Skeletal muscle satellite cell (primary cell): ENCODE measurements at regions not wholly inside any gene's neighbourhood (a gene's known extent, or its start where the extent isn't known, plus 50 kb on each side); places are given as distances from the start of the nearest gene placed in this dataset.

Experiments used
- H3K27me3 ChIP-seq: 2 replicates; pipeline ENCODE4 v1.7.0; 2013; ENCODE audit warnings: low read length; ENCODE audit not compliant: control insufficient read depth, insufficient read depth
- H3K36me3 ChIP-seq: 2 replicates; pipeline ENCODE4 v1.7.0; 2013; ENCODE audit warnings: mild to moderate bottlenecking, control low read depth, low read length; ENCODE audit not compliant: insufficient read depth
- H3K4me1 ChIP-seq: 2 replicates; pipeline ENCODE4 v1.7.0; 2013; ENCODE audit warnings: low read length; ENCODE audit not compliant: control insufficient read depth, insufficient read depth
- H3K4me2 ChIP-seq: 2 replicates; pipeline ENCODE4 v1.7.0; 2013; ENCODE audit warnings: mild to moderate bottlenecking, low read length
- H3K4me3 ChIP-seq: 2 replicates; pipeline ENCODE4 v1.7.0; 2013; ENCODE audit warnings: low read length
- H3K9ac ChIP-seq: 2 replicates; pipeline ENCODE4 v1.7.0; 2013; ENCODE audit warnings: mild to moderate bottlenecking, low read depth, low read length, moderate library complexity
- H3K9me3 ChIP-seq: replicated peaks from 2 replicates; pipeline ENCODE4 v1.7.0; 2013; ENCODE audit warnings: mild to moderate bottlenecking, control low read depth, low read length

DNA sequence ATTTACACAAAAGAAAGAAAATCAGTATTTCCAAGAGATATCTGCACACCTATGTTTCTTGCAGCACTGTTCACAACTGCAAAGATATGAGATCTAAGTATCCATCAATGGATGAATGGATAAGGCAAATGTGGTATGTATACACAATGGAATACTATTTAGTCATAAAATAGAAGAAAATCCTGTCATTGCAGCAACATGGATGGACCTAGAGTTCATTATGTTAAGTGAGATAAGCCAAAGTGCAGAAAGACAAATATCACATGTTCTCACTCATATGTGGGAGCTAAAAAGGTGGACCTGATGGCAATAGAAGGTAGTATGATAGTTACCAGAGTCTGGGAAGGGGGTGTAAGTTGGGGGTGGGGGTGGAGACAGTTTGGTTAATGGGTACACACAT is 1171.6 kb downstream of the SORCS1 start:
- Histone ChIP-seq H3K9me3 (peaks cover 16% of the 10 kb centered on the region), H3K4me2 (no peak overlapping the region), H3K4me3 (no peak overlapping the region), H3K9ac (no peak overlapping the region), H3K27me3 (no peaks in the 10 kb centered on the region), H3K36me3 (no peaks in the 10 kb centered on the region), H3K4me1 (no peaks in the 10 kb centered on the region)

DNA sequence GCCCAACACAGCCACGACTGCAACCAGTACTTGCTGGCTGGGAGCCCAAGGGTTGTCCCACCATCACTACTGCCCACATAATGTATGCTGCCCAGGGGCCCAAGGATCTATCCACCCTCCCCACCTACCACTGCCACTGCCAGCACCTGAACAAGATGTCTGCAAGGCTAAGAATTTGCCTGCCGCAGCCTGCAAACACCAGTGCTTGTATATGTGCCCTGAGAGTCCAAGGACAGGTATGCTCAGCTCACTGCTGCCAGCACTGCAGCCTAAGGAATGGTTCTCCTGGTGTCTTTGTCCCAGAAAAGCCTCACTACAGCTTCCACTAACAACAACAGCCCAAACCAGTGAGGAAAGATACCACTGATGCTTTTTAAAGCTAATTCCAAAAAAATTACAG is 1174.0 kb downstream of the SORCS1 start:
- Histone ChIP-seq H3K27me3 (no peaks in the 10 kb centered on the region), H3K36me3 (no peaks in the 10 kb centered on the region), H3K4me2 (no peak overlapping the region), H3K9ac (no peak overlapping the region), H3K9me3 (peaks cover 13% of the 10 kb centered on the region), H3K4me1 (no peaks in the 10 kb centered on the region), H3K4me3 (no peak overlapping the region)

DNA sequence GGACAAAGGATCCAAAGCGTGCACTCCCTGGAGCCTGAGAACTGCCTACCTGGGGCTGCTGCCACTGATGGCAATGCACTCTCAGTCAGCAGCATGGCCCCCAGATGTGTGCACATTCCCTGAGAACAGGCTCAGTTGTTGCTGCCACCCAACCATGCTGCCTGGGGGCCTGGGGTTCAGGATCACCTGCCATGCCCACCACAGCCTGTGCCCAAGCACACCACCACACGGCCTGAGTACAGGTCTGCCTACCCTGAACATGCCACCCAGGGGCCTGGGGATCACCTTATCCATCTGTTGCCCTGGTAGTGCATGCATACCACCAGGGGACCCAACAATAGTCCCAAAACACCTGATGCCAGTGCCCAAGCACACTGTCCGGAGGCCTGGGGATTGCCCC is 1174.5 kb downstream of the SORCS1 start:
- H3K4me1 ChIP-seq = no peaks in the 10 kb centered on the region
- H3K36me3 ChIP-seq = no peaks in the 10 kb centered on the region
- no peaks in the 10 kb centered on the region for H3K27me3 ChIP-seq
- no peak overlapping the region for H3K9ac ChIP-seq
- peaks cover 13% of the 10 kb centered on the region for H3K9me3 ChIP-seq
- H3K4me2 ChIP-seq = no peak overlapping the region
- H3K4me3 ChIP-seq = no peak overlapping the region

DNA sequence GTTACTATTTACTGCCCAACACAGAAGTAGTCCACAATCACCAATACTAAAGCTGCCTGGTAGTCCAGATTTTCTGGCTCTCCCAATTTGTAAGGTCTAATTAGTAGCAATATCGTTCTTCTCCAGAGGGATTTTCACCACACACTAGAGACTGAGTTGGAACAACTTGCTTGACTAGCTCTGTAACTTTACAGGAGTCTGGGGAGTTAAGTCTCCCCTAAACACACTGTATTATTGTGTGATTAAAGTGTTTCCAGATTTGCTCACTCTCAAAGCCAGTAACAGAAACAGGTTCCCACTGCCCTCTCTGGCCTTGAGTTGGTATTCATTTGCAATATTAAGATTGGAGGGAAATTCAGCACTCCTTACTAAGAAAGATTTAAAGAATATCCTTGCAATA is 1175.7 kb downstream of the SORCS1 start:
- Histone ChIP-seq H3K27me3 (no peaks in the 10 kb centered on the region), H3K9ac (no peak overlapping the region), H3K36me3 (no peaks in the 10 kb centered on the region), H3K4me1 (no peaks in the 10 kb centered on the region), H3K4me2 (no peak overlapping the region), H3K4me3 (no peak overlapping the region), H3K9me3 (peaks cover 13% of the 10 kb centered on the region)

DNA sequence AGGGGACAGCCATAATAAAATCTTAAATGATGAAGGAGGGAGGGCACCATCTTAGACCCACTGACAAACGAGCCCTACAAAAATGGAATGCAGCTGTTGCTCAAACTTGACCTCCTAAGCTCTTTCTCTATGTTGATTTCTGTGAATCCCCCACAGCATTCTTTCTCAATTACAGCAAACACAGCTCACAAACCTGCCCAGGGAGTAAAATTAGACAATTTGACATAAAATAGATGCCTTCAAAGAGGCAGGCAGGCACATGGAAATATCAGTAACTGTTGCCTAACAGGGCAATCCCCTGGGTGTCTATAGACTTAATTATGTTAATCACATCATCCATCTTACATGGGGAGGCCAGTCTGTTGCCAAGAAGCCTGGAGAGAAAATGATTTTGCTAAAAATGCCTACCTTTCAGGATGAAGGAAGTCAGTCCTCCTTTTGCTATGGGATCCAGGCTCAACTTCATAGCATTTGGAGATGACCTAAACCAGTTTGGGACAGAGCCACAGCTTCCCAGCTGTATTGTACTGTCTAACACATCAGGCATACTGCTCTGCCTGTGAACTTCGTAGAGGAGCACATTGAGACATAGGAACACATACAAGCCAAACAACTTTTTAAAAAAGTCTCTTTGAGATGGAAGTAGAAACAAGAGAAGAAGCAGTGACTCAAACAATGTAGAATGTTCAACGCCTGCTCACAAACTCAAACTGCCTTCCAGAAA is 1177.4 kb downstream of the SORCS1 start:
- Histone ChIP-seq H3K9ac (no peak overlapping the region), H3K4me1 (no peaks in the 10 kb centered on the region), H3K36me3 (no peaks in the 10 kb centered on the region), H3K9me3 (peaks cover 13% of the 10 kb centered on the region), H3K4me2 (no peak overlapping the region), H3K27me3 (no peaks in the 10 kb centered on the region), H3K4me3 (no peak overlapping the region)

DNA sequence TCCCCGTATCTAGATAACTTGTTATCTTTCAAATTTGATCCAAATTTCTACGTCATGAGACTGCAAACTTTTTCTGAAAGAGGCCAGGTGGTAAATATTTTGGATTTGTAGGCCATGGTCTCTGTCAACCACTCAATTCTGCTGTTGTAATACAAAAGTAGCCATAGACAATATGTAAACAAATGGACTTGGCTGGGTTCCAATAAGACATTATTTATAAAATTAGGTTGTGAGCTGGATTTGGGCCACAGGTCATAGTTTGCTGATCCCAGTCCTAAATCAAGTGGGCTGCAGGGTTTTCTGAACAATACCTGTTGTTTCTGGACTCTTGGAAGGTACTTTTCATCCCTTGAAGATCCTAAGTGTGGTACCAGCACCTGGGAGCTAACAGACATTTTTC is 1178.0 kb downstream of the SORCS1 start:
- peaks cover 13% of the 10 kb centered on the region for H3K9me3 ChIP-seq
- no peaks in the 10 kb centered on the region for H3K36me3 ChIP-seq
- no peaks in the 10 kb centered on the region for H3K27me3 ChIP-seq
- no peak overlapping the region for H3K4me2 ChIP-seq
- no peaks in the 10 kb centered on the region for H3K4me1 ChIP-seq
- no peak overlapping the region for H3K9ac ChIP-seq
- no peak overlapping the region for H3K4me3 ChIP-seq

DNA sequence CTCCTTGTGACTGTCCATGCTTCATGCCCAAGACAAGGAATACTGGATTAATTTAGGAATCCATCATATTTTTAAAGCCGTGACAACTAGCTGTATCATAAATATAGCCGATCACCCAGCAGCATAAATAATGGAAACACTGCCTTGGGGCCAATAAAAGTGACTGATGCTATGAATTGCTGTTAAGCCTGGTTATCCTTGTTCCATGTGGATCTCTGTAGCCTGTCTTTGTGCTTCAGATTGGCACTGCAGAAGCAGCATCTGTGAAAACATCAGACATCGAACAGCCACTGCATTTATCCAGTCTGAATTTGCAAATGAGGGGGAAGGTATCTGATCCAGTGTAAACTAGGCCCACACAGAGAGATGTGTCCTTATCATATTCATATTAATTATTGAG is 1181.8 kb downstream of the SORCS1 start:
- Histone ChIP-seq H3K4me2 (no peak overlapping the region), H3K4me3 (no peak overlapping the region)

DNA sequence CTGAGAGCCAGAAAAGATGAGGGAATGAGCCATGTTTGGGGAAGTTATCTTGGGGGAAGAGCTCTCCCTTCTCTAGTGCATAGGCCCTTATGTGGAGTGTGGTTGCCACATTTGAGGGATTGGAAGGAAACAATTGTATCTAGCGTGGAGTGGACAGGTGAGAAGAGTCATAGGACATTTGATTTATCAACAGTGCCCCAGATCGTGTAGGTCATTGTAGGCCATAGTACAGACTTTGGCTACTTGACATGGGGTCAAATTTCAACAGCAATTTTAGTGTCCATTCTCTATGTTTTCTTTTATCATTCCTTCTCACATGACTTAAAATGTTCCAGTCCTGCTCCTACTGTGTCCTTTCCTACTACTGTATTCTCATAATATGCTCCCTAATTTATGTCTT is 1182.8 kb downstream of the SORCS1 start:
- H3K4me1 ChIP-seq = no peaks in the 10 kb centered on the region
- H3K9me3 ChIP-seq = no peaks in the 10 kb centered on the region
- H3K36me3 ChIP-seq = no peaks in the 10 kb centered on the region
- H3K4me3 ChIP-seq = no peak overlapping the region
- no peak overlapping the region for H3K9ac ChIP-seq
- H3K4me2 ChIP-seq = no peak overlapping the region
- no peaks in the 10 kb centered on the region for H3K27me3 ChIP-seq

More for the DNA sequence above, 1181.8 kb downstream of the SORCS1 start:
- Histone ChIP-seq H3K27me3 (no peaks in the 10 kb centered on the region), H3K9me3 (no peaks in the 10 kb centered on the region), H3K9ac (no peak overlapping the region), H3K36me3 (no peaks in the 10 kb centered on the region), H3K4me1 (no peaks in the 10 kb centered on the region)

DNA sequence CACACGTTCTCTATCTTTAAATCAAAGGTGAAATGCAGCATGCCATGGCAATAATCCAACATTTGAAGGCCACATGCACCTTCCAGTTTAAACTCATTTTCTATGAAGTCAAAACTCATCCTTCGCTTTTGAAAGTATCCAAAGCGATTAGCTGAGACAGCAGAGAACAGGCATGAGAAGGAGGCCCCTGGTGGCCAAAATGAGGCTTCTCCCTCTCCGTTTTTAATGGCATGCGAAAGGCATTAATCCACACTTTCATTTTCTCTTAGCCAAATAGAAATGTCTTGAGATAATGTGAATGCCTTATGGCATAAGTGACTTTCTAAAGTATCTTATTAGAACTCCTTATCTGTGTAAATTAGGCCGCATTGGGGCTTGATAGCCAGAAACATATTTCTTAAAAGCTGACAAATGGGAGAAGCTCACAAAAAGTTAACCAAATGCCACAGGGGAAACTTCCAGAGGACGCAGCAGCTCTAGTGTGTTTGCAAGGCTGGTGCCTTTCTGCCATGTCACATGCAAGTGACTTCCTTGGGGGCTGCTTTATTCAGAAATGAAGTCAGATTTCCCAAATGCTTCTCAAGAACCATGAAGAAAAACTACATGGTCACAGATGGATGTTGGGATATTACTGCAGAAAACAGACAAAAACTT is 1189.6 kb downstream of the SORCS1 start:
- Histone ChIP-seq H3K27me3 (no peaks in the 10 kb centered on the region), H3K4me1 (no peaks in the 10 kb centered on the region), H3K9ac (no peak overlapping the region), H3K9me3 (no peaks in the 10 kb centered on the region), H3K36me3 (no peaks in the 10 kb centered on the region), H3K4me3 (no peak overlapping the region), H3K4me2 (no peak overlapping the region)

DNA sequence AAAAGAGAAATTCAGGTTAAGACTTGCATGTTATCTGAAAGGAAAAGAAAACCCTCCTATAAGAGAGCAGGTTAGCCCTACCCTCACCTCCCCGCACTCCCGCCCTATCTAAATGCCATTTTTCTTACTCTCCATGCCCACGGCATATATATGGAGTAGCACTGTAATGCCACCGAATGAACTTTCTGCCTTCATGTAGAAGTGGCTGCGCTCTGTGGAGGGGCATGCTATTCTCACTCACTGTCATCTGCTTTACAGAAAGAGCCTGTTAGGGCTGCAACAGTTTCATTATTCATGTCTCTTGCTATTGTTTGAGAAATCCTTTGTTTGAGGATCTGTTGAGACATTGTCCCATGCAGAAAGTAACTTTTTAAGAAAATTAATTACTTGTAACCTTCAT is 1190.6 kb downstream of the SORCS1 start:
- Histone ChIP-seq H3K27me3 (no peaks in the 10 kb centered on the region), H3K4me3 (no peak overlapping the region), H3K9ac (no peak overlapping the region), H3K4me2 (no peak overlapping the region), H3K36me3 (no peaks in the 10 kb centered on the region), H3K4me1 (no peaks in the 10 kb centered on the region), H3K9me3 (no peaks in the 10 kb centered on the region)

DNA sequence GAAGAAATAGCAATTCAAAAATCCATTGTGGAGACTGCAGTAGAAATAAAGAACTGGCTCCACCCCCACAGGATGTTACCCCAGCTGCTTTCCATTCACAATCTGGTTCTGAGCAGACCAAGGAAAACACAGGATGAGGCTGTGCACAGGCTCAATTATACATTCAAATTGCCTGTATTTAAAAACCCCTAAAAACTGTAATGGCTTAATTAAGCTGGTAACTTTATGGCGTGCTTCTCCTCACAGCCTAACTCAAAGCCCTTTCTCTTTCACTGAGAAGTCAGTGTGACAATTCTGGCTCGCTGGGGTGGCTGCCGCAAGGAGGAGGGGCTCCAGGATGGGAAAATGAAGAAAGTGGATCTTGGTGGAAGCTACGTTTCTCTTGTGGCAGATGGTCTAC is 1191.1 kb downstream of the SORCS1 start:
- Histone ChIP-seq H3K9me3 (no peaks in the 10 kb centered on the region), H3K36me3 (no peaks in the 10 kb centered on the region), H3K9ac (no peak overlapping the region), H3K4me3 (no peak overlapping the region), H3K4me2 (no peak overlapping the region), H3K4me1 (no peaks in the 10 kb centered on the region), H3K27me3 (no peaks in the 10 kb centered on the region)

DNA sequence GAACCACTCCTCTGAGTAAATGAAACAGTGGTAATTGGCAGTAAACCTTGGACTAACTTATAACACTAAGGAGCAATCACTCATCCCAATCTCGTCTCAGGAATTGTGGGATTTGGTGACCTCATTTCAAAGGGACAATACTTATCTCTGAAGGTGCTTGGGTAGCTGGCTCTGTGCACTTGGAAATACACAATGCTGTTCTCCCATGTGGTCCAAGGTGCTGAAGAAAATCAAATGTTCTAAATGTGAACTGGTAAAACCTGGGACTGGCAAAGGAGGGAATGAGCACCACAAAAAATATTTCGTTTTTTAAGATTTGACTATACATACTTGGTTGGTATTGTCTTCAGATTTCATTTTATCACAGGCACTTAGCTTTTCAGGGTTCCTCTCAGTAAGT is 1193.0 kb downstream of the SORCS1 start:
- Histone ChIP-seq H3K27me3 (no peaks in the 10 kb centered on the region), H3K4me1 (no peaks in the 10 kb centered on the region), H3K9ac (no peak overlapping the region), H3K4me3 (no peak overlapping the region), H3K36me3 (no peaks in the 10 kb centered on the region), H3K9me3 (no peaks in the 10 kb centered on the region), H3K4me2 (no peak overlapping the region)
